Sigmoid colon (tissue), 4 donors: ENCODE measurements at regions not wholly inside any gene's neighbourhood (a gene's known extent, or its start where the extent isn't known, plus 50 kb on each side); places are given as distances from the start of the nearest gene placed in this dataset.

Experiments
- POLR2AphosphoS5 ChIP-seq, 4 donors: sonication (generic); formaldehyde crosslinking; IDR thresholded peaks; one replicate each; pipeline ENCODE4 v1.6.1; 2017; ENCODE audit warnings: antibody characterized with exemption in 4 of 4
- TF ChIP-seq, protein P1 (sequence below), 4 experiments: fragments of 450-650 bp in 3 of 4; fragments of 200-600 bp in 1 of 4; IDR thresholded peaks; one replicate each; pipeline ENCODE4 v1.5.1; 2016 to 2019; ENCODE audit warnings: antibody characterized with exemption in 4 of 4, mild to moderate bottlenecking in 3 of 4, moderate library complexity in 2 of 4

- TF ChIP-seq, protein P1, sequence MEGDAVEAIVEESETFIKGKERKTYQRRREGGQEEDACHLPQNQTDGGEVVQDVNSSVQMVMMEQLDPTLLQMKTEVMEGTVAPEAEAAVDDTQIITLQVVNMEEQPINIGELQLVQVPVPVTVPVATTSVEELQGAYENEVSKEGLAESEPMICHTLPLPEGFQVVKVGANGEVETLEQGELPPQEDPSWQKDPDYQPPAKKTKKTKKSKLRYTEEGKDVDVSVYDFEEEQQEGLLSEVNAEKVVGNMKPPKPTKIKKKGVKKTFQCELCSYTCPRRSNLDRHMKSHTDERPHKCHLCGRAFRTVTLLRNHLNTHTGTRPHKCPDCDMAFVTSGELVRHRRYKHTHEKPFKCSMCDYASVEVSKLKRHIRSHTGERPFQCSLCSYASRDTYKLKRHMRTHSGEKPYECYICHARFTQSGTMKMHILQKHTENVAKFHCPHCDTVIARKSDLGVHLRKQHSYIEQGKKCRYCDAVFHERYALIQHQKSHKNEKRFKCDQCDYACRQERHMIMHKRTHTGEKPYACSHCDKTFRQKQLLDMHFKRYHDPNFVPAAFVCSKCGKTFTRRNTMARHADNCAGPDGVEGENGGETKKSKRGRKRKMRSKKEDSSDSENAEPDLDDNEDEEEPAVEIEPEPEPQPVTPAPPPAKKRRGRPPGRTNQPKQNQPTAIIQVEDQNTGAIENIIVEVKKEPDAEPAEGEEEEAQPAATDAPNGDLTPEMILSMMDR (IDR thresholded peaks at IDR 0.05), result no peak
- peak; percentile 50 to 70 (median 60) for TF ChIP-seq POLR2AphosphoS5 (IDR thresholded peaks at IDR 0.05)
Observed at GRCh38 chr5:74257645-74258313, 382.7 kb downstream of the ENC1 start.
